HEK293 (cell line): ENCODE measurements at regions not wholly inside any gene's neighbourhood (a gene's known extent, or its start where the extent isn't known, plus 50 kb on each side); places are given as distances from the start of the nearest gene placed in this dataset.

Experiments
- CTCF ChIA-PET: fragments of 350-600 bp; formaldehyde crosslinking; extraction: SDS; loops from one replicate; lab custom pipeline; 2021; ENCODE audit warnings: antibody characterized with exemption; lab: Yijun Ruan, JAX
- POLR2A ChIA-PET: fragments of 300-600 bp; formaldehyde crosslinking; extraction: SDS; loops from one replicate; lab custom pipeline; 2020; ENCODE audit warnings: antibody characterized with exemption, inconsistent platforms; lab: Yijun Ruan, JAX
- H3K27ac ChIP-seq: fragments of 200-500 bp; sonication (Bioruptor generic); 2 replicates; pipeline ENCODE4 v1.5.1; 2014; ENCODE audit warnings: low read depth, low read length, control low read depth, inconsistent platforms; ENCODE audit errors: extremely low read depth
- H3K36me3 ChIP-seq, 2 experiments: fragments of 200-500 bp in 1 of 2; sonication (Bioruptor generic) in 1 of 2; 1 replicate in 1 of 2; 2 replicates in 1 of 2; pipeline ENCODE4 v1.5.1; 2014 to 2017; ENCODE audit warnings: inconsistent platforms in 2 of 2, low read length in 2 of 2; ENCODE audit not compliant: control insufficient read depth in 2 of 2, insufficient read depth in 1 of 2
- H3K4me1 ChIP-seq: fragments of 200-500 bp; sonication (Bioruptor generic); 2 replicates; pipeline ENCODE4 v1.5.1; 2014; ENCODE audit warnings: mild to moderate bottlenecking, low read length, inconsistent platforms; ENCODE audit not compliant: control insufficient read depth, insufficient read depth
- H3K4me3 ChIP-seq: 2 replicates; pipeline ENCODE4 v1.5.1; 2011; ENCODE audit warnings: low read depth, mild to moderate bottlenecking, control low read depth, low read length, moderate library complexity
- H3K9me3 ChIP-seq: fragments of 200-500 bp; sonication (Bioruptor generic); 2 replicates; pipeline ENCODE4 v1.5.1; 2014; ENCODE audit warnings: low read depth, low read length, inconsistent platforms; ENCODE audit not compliant: control insufficient read depth, insufficient read depth
- BCL11B ChIP-seq: fragments of 450-650 bp; formaldehyde crosslinking; IDR thresholded peaks from 2 replicates; pipeline ENCODE4 v1.5.1; 2016; ENCODE audit warnings: low read depth, missing biosample characterization, missing genetic modification characterization
- FEZF1 ChIP-seq: fragments of 450-650 bp; formaldehyde crosslinking; IDR thresholded peaks from 2 replicates; pipeline ENCODE4 v1.5.1; 2016; ENCODE audit warnings: missing biosample characterization, missing genetic modification characterization
- HOXC10 ChIP-seq: sonication (generic); formaldehyde crosslinking; IDR thresholded peaks from 2 replicates; pipeline ENCODE4 v1.8.1; 2023; ENCODE audit warnings: mild to moderate bottlenecking, missing genetic modification reagents
- KLF9 ChIP-seq: fragments of 450-650 bp; formaldehyde crosslinking; IDR thresholded peaks from 2 replicates; pipeline ENCODE4 v1.5.1; 2016; ENCODE audit warnings: missing biosample characterization, missing genetic modification characterization, low read depth
- MYNN ChIP-seq: fragments of 450-650 bp; formaldehyde crosslinking; IDR thresholded peaks from 2 replicates; pipeline ENCODE4 v1.5.1; 2016; ENCODE audit warnings: missing biosample characterization, missing genetic modification characterization, borderline replicate concordance
- RBAK ChIP-seq: fragments of 450-650 bp; formaldehyde crosslinking; IDR thresholded peaks from 2 replicates; pipeline ENCODE4 v1.5.1; 2016; ENCODE audit warnings: missing biosample characterization, missing genetic modification characterization
- REPIN1 ChIP-seq: fragments of 450-650 bp; formaldehyde crosslinking; IDR thresholded peaks from 2 replicates; pipeline ENCODE4 v1.5.1; 2017; ENCODE audit warnings: missing biosample characterization, missing genetic modification characterization, low read depth
- SP2 ChIP-seq: fragments of 450-650 bp; formaldehyde crosslinking; IDR thresholded peaks from 2 replicates; pipeline ENCODE4 v1.5.1; 2016; ENCODE audit warnings: missing biosample characterization, missing genetic modification characterization
- SP3 ChIP-seq: fragments of 450-650 bp; formaldehyde crosslinking; IDR thresholded peaks from 2 replicates; pipeline ENCODE4 v1.5.1; 2016; ENCODE audit warnings: missing biosample characterization, missing genetic modification characterization
- ZBTB1 ChIP-seq: fragments of 450-650 bp; formaldehyde crosslinking; IDR thresholded peaks from 2 replicates; pipeline ENCODE4 v1.5.1; 2016; ENCODE audit warnings: missing biosample characterization, missing genetic modification characterization
- ZNF112 ChIP-seq: fragments of 450-650 bp; formaldehyde crosslinking; IDR thresholded peaks from 2 replicates; pipeline ENCODE4 v1.5.0; 2017; ENCODE audit warnings: missing biosample characterization, missing genetic modification characterization
- ZNF133 ChIP-seq: fragments of 450-650 bp; formaldehyde crosslinking; IDR thresholded peaks from 2 replicates; pipeline ENCODE4 v1.5.1; 2016; ENCODE audit warnings: missing biosample characterization, missing genetic modification characterization
- ZNF155 ChIP-seq: fragments of 450-650 bp; formaldehyde crosslinking; IDR thresholded peaks from 2 replicates; pipeline ENCODE4 v1.5.1; 2016; ENCODE audit warnings: missing biosample characterization, missing genetic modification characterization
- ZNF174 ChIP-seq: fragments of 450-650 bp; formaldehyde crosslinking; IDR thresholded peaks from 2 replicates; pipeline ENCODE4 v1.5.0; 2017; ENCODE audit warnings: missing biosample characterization, mild to moderate bottlenecking, missing genetic modification characterization
- ZNF223 ChIP-seq: fragments of 450-650 bp; formaldehyde crosslinking; IDR thresholded peaks from 2 replicates; pipeline ENCODE4 v1.5.1; 2016; ENCODE audit warnings: missing biosample characterization, missing genetic modification characterization
- ZNF274 ChIP-seq, 2 experiments: fragments of 200-500 bp in 1 of 2; fragments of 450-650 bp in 1 of 2; sonication (Bioruptor generic) in 1 of 2; formaldehyde crosslinking in 1 of 2; IDR thresholded peaks; 2 replicates each; pipeline versions ENCODE4 v1.5.1 to v1.6.1; 2014 to 2016; ENCODE audit warnings: borderline replicate concordance in 1 of 2, inconsistent platforms in 1 of 2, low read length in 1 of 2, missing biosample characterization in 1 of 2, missing genetic modification characterization in 1 of 2
- ZNF514 ChIP-seq: fragments of 450-650 bp; formaldehyde crosslinking; IDR thresholded peaks from 2 replicates; pipeline ENCODE4 v1.5.1; 2016; ENCODE audit warnings: missing biosample characterization, missing genetic modification characterization
- ZNF529 ChIP-seq: fragments of 450-650 bp; formaldehyde crosslinking; IDR thresholded peaks from 2 replicates; pipeline ENCODE4 v1.5.1; 2017; ENCODE audit warnings: missing genetic modification characterization, missing biosample characterization; ENCODE audit not compliant: insufficient replicate concordance
- ZNF596 ChIP-seq: fragments of 450-650 bp; IDR thresholded peaks from 2 replicates; pipeline ENCODE4 v1.5.0; 2018; ENCODE audit warnings: missing biosample characterization, mild to moderate bottlenecking, missing genetic modification characterization, moderate library complexity
- ZNF621 ChIP-seq: fragments of 450-650 bp; formaldehyde crosslinking; IDR thresholded peaks from 2 replicates; pipeline ENCODE4 v1.5.1; 2017; ENCODE audit warnings: missing biosample characterization, missing genetic modification characterization
- ZNF623 ChIP-seq: fragments of 450-650 bp; formaldehyde crosslinking; IDR thresholded peaks from 2 replicates; pipeline ENCODE4 v1.5.1; 2016; ENCODE audit warnings: missing biosample characterization, missing genetic modification characterization
- ZNF830 ChIP-seq: fragments of 450-650 bp; IDR thresholded peaks from 2 replicates; pipeline ENCODE4 v1.5.0; 2018; ENCODE audit warnings: missing biosample characterization, missing genetic modification characterization, low read depth, mild to moderate bottlenecking, moderate library complexity
- ZNF837 ChIP-seq: fragments of 450-650 bp; formaldehyde crosslinking; IDR thresholded peaks from 2 replicates; pipeline ENCODE4 v1.5.1; 2016; ENCODE audit warnings: missing biosample characterization, missing genetic modification characterization
- TF ChIP-seq, protein P1 (sequence below): fragments of 450-650 bp; formaldehyde crosslinking; IDR thresholded peaks from 2 replicates; pipeline ENCODE4 v1.5.1; 2017; ENCODE audit warnings: missing biosample characterization, missing genetic modification characterization
- TF ChIP-seq, protein P2 (sequence below): fragments of 450-650 bp; formaldehyde crosslinking; IDR thresholded peaks from 2 replicates; pipeline ENCODE4 v1.5.1; 2016; ENCODE audit warnings: missing biosample characterization, missing genetic modification characterization
- TF ChIP-seq, protein P3 (sequence below): fragments of 450-650 bp; formaldehyde crosslinking; IDR thresholded peaks from 2 replicates; pipeline ENCODE4 v1.5.1; 2017; ENCODE audit warnings: missing biosample characterization, missing genetic modification characterization

DNA sequence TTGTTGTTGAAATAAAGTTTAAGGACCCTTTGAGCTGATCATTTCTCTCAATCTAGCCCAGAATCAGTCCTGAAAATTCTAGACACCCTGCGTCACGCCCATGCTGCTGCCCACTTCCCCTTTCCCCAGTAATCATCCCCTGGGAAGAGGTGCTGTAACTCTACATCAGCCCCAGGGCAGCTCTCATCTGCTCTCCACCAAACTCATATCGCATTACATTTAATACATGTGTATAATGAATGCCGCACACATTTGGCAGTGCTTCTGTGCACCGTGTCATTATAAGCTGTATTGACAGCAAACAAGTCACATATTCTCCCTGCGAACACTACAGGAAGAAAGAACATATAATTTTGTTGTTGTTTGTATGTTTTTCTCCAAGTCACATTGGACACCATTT is 539.7 kb upstream of the DAB1 start (continued):
- TF ChIP-seq, protein P1, sequence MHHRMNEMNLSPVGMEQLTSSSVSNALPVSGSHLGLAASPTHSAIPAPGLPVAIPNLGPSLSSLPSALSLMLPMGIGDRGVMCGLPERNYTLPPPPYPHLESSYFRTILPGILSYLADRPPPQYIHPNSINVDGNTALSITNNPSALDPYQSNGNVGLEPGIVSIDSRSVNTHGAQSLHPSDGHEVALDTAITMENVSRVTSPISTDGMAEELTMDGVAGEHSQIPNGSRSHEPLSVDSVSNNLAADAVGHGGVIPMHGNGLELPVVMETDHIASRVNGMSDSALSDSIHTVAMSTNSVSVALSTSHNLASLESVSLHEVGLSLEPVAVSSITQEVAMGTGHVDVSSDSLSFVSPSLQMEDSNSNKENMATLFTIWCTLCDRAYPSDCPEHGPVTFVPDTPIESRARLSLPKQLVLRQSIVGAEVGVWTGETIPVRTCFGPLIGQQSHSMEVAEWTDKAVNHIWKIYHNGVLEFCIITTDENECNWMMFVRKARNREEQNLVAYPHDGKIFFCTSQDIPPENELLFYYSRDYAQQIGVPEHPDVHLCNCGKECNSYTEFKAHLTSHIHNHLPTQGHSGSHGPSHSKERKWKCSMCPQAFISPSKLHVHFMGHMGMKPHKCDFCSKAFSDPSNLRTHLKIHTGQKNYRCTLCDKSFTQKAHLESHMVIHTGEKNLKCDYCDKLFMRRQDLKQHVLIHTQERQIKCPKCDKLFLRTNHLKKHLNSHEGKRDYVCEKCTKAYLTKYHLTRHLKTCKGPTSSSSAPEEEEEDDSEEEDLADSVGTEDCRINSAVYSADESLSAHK (tag by site-specific recombination) = 0 out of 2 replicates have a peak, but pooled peaks have one; percentile 28
- no peak for TF ChIP-seq RBAK (tag by site-specific recombination)
- TF ChIP-seq KLF9 (tag by site-specific recombination) = no peak
- no peak for TF ChIP-seq ZNF133 (tag by site-specific recombination)
- TF ChIP-seq FEZF1 (tag by site-specific recombination) = peak; percentile 54

DNA sequence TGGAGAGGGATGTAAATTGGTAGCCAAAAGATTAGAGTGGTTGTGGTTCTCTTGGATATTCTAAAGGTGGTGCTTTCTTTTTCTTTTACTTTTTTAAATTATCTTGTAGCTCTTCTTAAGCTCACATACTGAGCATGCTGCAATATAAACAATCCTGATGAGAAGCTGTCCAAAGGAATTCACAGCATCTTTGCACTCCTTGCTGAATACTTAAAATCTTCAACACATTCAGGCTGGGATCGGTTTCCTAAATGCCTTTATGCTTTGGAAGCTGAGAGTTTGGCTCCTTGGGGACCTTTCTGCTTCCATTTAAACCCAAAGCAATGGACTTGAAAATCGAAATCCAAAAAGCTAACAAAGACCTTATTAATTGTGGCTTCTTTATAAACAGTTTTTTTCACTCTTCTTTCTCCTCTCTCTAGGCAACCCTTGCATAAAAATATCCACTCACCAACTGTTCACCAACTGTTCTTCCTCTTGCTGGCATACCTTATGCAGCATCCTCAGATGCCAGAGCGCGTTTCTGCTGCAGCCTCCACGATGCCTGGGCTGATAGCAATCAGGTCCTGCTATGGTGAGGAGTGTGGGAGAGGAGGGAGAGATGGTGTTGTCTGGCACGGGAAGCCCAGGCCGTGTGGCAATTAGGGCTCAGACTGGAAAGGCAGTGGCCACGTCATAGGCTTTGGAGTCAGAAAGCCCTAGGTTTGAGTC is 535.8 kb upstream of the DAB1 start:
- no peaks in the 10 kb centered on the region for H3K4me1 ChIP-seq
- TF ChIP-seq ZBTB1 (no peak), ZNF623 (tag by site-specific recombination) (no peak), ZNF621 (no peak), ZNF596 (no peak), ZNF514 (tag by site-specific recombination) (no peak), SP3 (tag by site-specific recombination) (no peak), ZNF837 (tag by site-specific recombination) (no peak)
- TF ChIP-seq, protein P2, sequence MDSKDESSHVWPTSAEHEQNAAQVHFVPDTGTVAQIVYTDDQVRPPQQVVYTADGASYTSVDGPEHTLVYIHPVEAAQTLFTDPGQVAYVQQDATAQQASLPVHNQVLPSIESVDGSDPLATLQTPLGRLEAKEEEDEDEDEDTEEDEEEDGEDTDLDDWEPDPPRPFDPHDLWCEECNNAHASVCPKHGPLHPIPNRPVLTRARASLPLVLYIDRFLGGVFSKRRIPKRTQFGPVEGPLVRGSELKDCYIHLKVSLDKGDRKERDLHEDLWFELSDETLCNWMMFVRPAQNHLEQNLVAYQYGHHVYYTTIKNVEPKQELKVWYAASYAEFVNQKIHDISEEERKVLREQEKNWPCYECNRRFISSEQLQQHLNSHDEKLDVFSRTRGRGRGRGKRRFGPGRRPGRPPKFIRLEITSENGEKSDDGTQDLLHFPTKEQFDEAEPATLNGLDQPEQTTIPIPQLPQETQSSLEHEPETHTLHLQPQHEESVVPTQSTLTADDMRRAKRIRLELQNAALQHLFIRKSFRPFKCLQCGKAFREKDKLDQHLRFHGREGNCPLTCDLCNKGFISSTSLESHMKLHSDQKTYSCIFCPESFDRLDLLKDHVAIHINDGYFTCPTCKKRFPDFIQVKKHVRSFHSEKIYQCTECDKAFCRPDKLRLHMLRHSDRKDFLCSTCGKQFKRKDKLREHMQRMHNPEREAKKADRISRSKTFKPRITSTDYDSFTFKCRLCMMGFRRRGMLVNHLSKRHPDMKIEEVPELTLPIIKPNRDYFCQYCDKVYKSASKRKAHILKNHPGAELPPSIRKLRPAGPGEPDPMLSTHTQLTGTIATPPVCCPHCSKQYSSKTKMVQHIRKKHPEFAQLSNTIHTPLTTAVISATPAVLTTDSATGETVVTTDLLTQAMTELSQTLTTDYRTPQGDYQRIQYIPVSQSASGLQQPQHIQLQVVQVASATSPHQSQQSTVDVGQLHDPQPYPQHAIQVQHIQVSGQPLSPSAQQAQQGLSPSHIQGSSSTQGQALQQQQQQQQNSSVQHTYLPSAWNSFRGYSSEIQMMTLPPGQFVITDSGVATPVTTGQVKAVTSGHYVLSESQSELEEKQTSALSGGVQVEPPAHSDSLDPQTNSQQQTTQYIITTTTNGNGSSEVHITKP (tag by site-specific recombination) = no peak
- TF ChIP-seq, all 188 proteins: peak for 0
- H3K4me3 ChIP-seq = no peak overlapping the region
- CTCF ChIA-PET = no interaction called here
- POLR2A ChIA-PET = no interaction called here
- no peaks in the 10 kb centered on the region for H3K9me3 ChIP-seq
- H3K36me3 ChIP-seq = no peaks in the 10 kb centered on the region
- no peak overlapping the region for H3K27ac ChIP-seq

DNA sequence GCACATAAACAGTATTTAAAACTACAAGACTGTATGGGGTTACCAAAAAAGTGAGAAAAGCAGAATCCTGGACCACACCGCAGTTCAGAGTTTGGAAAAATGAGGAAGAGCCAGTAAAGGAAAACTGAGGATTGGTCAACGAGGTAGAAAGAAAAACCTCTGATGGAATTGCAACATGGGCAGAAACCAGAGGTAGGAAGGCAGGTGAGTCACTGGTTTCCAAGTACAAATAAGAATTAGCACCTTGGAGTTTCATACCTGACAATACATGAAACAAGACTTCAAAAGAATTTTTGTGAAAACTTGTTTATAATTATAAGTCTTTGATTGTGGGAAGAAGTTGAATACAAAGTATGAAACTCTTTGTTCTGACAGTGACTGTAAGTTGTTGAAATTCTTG is 533.7 kb upstream of the DAB1 start:
- H3K36me3 ChIP-seq = no peaks in the 10 kb centered on the region
- POLR2A ChIA-PET = no interaction called here
- CTCF ChIA-PET = no interaction called here

More for the DNA sequence above, 533.7 kb upstream of the DAB1 start:
- no peak for TF ChIP-seq SP2 (tag by site-specific recombination)
- TF ChIP-seq ZNF174 (tag by site-specific recombination) = no peak
- no peak for TF ChIP-seq ZNF155
- no peak for TF ChIP-seq BCL11B (tag by site-specific recombination)
- TF ChIP-seq HOXC10 (CRISPR knock-in tag) = no peak
- TF ChIP-seq MYNN (tag by site-specific recombination) = no peak
- TF ChIP-seq, protein P3, sequence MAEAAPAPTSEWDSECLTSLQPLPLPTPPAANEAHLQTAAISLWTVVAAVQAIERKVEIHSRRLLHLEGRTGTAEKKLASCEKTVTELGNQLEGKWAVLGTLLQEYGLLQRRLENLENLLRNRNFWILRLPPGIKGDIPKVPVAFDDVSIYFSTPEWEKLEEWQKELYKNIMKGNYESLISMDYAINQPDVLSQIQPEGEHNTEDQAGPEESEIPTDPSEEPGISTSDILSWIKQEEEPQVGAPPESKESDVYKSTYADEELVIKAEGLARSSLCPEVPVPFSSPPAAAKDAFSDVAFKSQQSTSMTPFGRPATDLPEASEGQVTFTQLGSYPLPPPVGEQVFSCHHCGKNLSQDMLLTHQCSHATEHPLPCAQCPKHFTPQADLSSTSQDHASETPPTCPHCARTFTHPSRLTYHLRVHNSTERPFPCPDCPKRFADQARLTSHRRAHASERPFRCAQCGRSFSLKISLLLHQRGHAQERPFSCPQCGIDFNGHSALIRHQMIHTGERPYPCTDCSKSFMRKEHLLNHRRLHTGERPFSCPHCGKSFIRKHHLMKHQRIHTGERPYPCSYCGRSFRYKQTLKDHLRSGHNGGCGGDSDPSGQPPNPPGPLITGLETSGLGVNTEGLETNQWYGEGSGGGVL (tag by site-specific recombination) = no peak
- TF ChIP-seq ZNF274 (IDR thresholded peaks at IDR 0.05; ENCODE audit: low read length) = no peak
- no peak for TF ChIP-seq ZNF274 (tag by site-specific recombination; IDR thresholded peaks at IDR 0.05; ENCODE audit: borderline replicate concordance)
- no peak for TF ChIP-seq ZNF223
- TF ChIP-seq ZNF529 (tag by site-specific recombination) = no peak
- no peak for TF ChIP-seq ZNF830
- TF ChIP-seq ZNF112 (tag by site-specific recombination) = no peak
- no peak for TF ChIP-seq REPIN1 (tag by site-specific recombination)
- no peak overlapping the region for H3K27ac ChIP-seq
- H3K4me3 ChIP-seq = no peak overlapping the region
- no peaks in the 10 kb centered on the region for H3K4me1 ChIP-seq
- H3K9me3 ChIP-seq = no peaks in the 10 kb centered on the region
